NCI-H146 treated with DMSO at 0.1 percent for 48 hours (cell line): ENCODE measurements at regions not wholly inside any gene's neighbourhood (a gene's known extent, or its start where the extent isn't known, plus 50 kb on each side); places are given as distances from the start of the nearest gene placed in this dataset.

ENCODE experiments used
- DNase-seq: peaks from one replicate; lab custom pipeline; 2025; ENCODE audit not compliant: unreplicated experiment; lab: John Stamatoyannopoulos, UW

- DNase-seq, result no peak
Observed at GRCh38 chr2:67701011-67701410, 303.9 kb downstream of the ETAA1 start.

- DNase-seq, result no peak
Observed at GRCh38 chr2:67702284-67702683, 305.2 kb downstream of the ETAA1 start.

- DNase-seq, result no peak
Observed at GRCh38 chr2:67702937-67703336, 305.8 kb downstream of the ETAA1 start.

GRCh38 chr2:67706082-67706481 is 308.9 kb downstream of the ETAA1 start:
- no peak for DNase-seq

- DNase-seq, result no peak
Observed at GRCh38 chr2:67707896-67708295, 310.8 kb downstream of the ETAA1 start.

- DNase-seq, result no peak
Observed at GRCh38 chr2:67709835-67710234, 312.7 kb downstream of the ETAA1 start.

GRCh38 chr2:67712484-67712883 is 315.4 kb downstream of the ETAA1 start:
- no peak for DNase-seq

GRCh38 chr2:67713376-67713775 is 316.2 kb downstream of the ETAA1 start:
- no peak for DNase-seq

- DNase-seq, result no peak
Observed at GRCh38 chr2:67716895-67717396, 319.8 kb downstream of the ETAA1 start.

- DNase-seq, result no peak
Observed at GRCh38 chr2:67717692-67718091, 320.6 kb downstream of the ETAA1 start.

GRCh38 chr2:67719351-67719750 is 322.2 kb downstream of the ETAA1 start:
- no peak for DNase-seq

- no peak for DNase-seq
Observed at GRCh38 chr2:67721516-67721915, 324.4 kb downstream of the ETAA1 start.

GRCh38 chr2:67724261-67724660 is 327.1 kb downstream of the ETAA1 start:
- DNase-seq, result no peak

- no peak for DNase-seq
Observed at GRCh38 chr2:67725731-67726130, 328.6 kb downstream of the ETAA1 start.

GRCh38 chr2:67726416-67726815 is 329.3 kb downstream of the ETAA1 start:
- DNase-seq, result no peak

GRCh38 chr2:67727131-67727530 is 330.0 kb downstream of the ETAA1 start:
- no peak for DNase-seq

- DNase-seq, result no peak
Observed at GRCh38 chr2:67727623-67728022, 330.5 kb downstream of the ETAA1 start.

GRCh38 chr2:67729474-67729873 is 332.3 kb downstream of the ETAA1 start:
- no peak for DNase-seq

GRCh38 chr2:67733517-67733916 is 329.3 kb downstream of the C1D start:
- no peak for DNase-seq

- no peak for DNase-seq
Observed at GRCh38 chr2:67752199-67752598, 310.6 kb downstream of the C1D start.

GRCh38 chr2:67752969-67753368 is 309.8 kb downstream of the C1D start:
- no peak for DNase-seq

- DNase-seq, result no peak
Observed at GRCh38 chr2:67755156-67755882, 307.5 kb downstream of the C1D start.

GRCh38 chr2:67760995-67761394 is 301.8 kb downstream of the C1D start:
- no peak for DNase-seq
